ENCODE measurements at regions not wholly inside any gene's neighbourhood (a gene's known extent, or its start where the extent isn't known, plus 50 kb on each side); places are given as distances from the start of the nearest gene placed in this dataset.

DNA sequence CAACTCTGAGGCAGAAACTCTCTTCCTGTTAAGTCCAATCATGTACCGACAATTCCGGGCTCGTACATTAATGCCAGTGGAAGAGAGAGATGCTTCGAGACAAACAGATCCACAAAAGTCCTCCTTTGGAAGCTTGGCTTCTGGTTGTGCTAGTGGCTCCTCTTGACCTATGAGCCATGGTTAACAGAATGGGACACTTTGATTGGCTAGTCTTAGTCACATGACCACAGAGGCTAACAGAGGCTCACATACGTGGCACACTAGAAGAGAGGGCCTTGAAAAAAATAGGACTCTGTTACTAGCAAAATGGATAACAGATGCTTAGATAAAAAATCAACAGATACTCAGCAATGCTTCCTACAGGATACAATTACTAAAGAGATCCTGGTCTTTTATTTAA, 1211.9 kb upstream of the GYPC start (continued):
- no peak for TF ChIP-seq ZBTB43 (CRISPR knock-in tag; conservative IDR thresholded peaks at IDR 0.05)
- no peak for TF ChIP-seq NFKBIZ (CRISPR knock-in tag; IDR thresholded peaks at IDR 0.05)
- no peak for TF ChIP-seq ZNF7 (CRISPR knock-in tag; IDR thresholded peaks at IDR 0.05)
- no peak for TF ChIP-seq ZNF446 (CRISPR knock-in tag; IDR thresholded peaks at IDR 0.05)
- TF ChIP-seq TAF1 (CRISPR knock-in tag; IDR thresholded peaks at IDR 0.05): no peak
- no peak for TF ChIP-seq KLF15 (CRISPR knock-in tag; IDR thresholded peaks at IDR 0.05; ENCODE audit: borderline replicate concordance)
- no peak for TF ChIP-seq ZNF766 (CRISPR knock-in tag; IDR thresholded peaks at IDR 0.05; ENCODE audit: borderline replicate concordance)
- TF ChIP-seq ZNF782 (CRISPR knock-in tag; IDR thresholded peaks at IDR 0.05; ENCODE audit: borderline replicate concordance): no peak
- TF ChIP-seq, protein P1, sequence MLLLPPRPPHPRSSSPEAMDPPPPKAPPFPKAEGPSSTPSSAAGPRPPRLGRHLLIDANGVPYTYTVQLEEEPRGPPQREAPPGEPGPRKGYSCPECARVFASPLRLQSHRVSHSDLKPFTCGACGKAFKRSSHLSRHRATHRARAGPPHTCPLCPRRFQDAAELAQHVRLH (CRISPR knock-in tag; IDR thresholded peaks at IDR 0.05; ENCODE audit: borderline replicate concordance, low read depth): no peak
- no peak for TF ChIP-seq HOXD1 (CRISPR knock-in tag; IDR thresholded peaks at IDR 0.05)

GRCh38 chr2:125445495-125445894, 1210.5 kb upstream of the GYPC start:
- POLR2A ChIA-PET: no interaction called here
- no peak for ATAC-seq

More at GRCh38 chr2:125445495-125445894, 1210.5 kb upstream of the GYPC start:
- H3K4me1 ChIP-seq (ENCODE audit: insufficient read depth, low read length): no peaks in the 10 kb centered on the region
- no peak overlapping the region for H3K9ac ChIP-seq (ENCODE audit: insufficient read depth, low read depth, low read length)
- no peak overlapping the region for H2AFZ ChIP-seq (ENCODE audit: low read length)
- BruUV-seq (replicated peaks): no TSS peak
- peaks cover 86% of the 10 kb centered on the region for H3K9me3 ChIP-seq (ENCODE audit: low read length)
- H3K4me3 ChIP-seq (replicated peaks in 1 of 3; ENCODE audit: insufficient read depth in 1 of 3, low read depth in 2 of 3, low read length in 3 of 3): no peak overlapping the region
- H3K79me2 ChIP-seq (ENCODE audit: insufficient read depth, low read length): no peaks in the 10 kb centered on the region
- DNase-seq (ENCODE audit: low spot score) (no peak), FAIRE-seq (no peak)
- H4K20me1 ChIP-seq (ENCODE audit: insufficient read depth, low read length): no peaks in the 10 kb centered on the region
- CTCF ChIA-PET (ENCODE audit: low intra/inter-chr PET ratio, low total read pairs): no interaction called here
- no peak overlapping the region for H3K4me2 ChIP-seq (ENCODE audit: low read depth, low read length)
- H3K27me3 ChIP-seq (ENCODE audit: control insufficient read depth in 1 of 2, insufficient read depth in 2 of 2, low read length in 2 of 2): no peaks in the 10 kb centered on the region
- intact Hi-C loops (cut with micrococcal nuclease; ENCODE audit: unreplicated experiment): no loop called here
- in situ Hi-C loops (cut with HindIII; ENCODE audit: extremely low pct_ligation_motif_present, low pct_unique_long_range_greater_than_20kb): no loop called here
- H3K36me3 ChIP-seq (replicated peaks in 1 of 2; ENCODE audit: control insufficient read depth in 1 of 2, insufficient read depth in 2 of 2, low read length in 2 of 2): no peaks in the 10 kb centered on the region
- no peak for TF ChIP-seq MXD4 (CRISPR knock-in tag; IDR thresholded peaks at IDR 0.05)
- TF ChIP-seq, protein P2, sequence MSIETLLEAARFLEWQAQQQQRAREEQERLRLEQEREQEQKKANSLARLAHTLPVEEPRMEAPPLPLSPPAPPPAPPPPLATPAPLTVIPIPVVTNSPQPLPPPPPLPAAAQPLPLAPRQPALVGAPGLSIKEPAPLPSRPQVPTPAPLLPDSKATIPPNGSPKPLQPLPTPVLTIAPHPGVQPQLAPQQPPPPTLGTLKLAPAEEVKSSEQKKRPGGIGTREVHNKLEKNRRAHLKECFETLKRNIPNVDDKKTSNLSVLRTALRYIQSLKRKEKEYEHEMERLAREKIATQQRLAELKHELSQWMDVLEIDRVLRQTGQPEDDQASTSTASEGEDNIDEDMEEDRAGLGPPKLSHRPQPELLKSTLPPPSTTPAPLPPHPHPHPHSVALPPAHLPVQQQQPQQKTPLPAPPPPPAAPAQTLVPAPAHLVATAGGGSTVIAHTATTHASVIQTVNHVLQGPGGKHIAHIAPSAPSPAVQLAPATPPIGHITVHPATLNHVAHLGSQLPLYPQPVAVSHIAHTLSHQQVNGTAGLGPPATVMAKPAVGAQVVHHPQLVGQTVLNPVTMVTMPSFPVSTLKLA (IDR thresholded peaks at IDR 0.05): no peak
- no peak for TF ChIP-seq ZNF629 (CRISPR knock-in tag; conservative IDR thresholded peaks at IDR 0.05)
- no peak for TF ChIP-seq PCBP1 (IDR thresholded peaks at IDR 0.05; ENCODE audit: borderline replicate concordance, low read depth, low read length)
- TF ChIP-seq, protein P3, sequence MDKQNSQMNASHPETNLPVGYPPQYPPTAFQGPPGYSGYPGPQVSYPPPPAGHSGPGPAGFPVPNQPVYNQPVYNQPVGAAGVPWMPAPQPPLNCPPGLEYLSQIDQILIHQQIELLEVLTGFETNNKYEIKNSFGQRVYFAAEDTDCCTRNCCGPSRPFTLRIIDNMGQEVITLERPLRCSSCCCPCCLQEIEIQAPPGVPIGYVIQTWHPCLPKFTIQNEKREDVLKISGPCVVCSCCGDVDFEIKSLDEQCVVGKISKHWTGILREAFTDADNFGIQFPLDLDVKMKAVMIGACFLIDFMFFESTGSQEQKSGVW (CRISPR knock-in tag; IDR thresholded peaks at IDR 0.05; ENCODE audit: borderline replicate concordance): no peak
- no peak for TF ChIP-seq YY1 (IDR thresholded peaks at IDR 0.05; ENCODE audit: insufficient read depth, insufficient replicate concordance, low read depth, low read length)
- TF ChIP-seq ZFP37 (CRISPR knock-in tag; IDR thresholded peaks at IDR 0.05; ENCODE audit: borderline replicate concordance): no peak
- no peak for TF ChIP-seq ZNF354B (CRISPR knock-in tag; IDR thresholded peaks at IDR 0.05)
- H3K27ac ChIP-seq (ENCODE audit: extremely low read length, insufficient read depth, low read length): no peak overlapping the region

All from HepG2 (cell line).